ENCODE measurements at regions not wholly inside any gene's neighbourhood (a gene's known extent, or its start where the extent isn't known, plus 50 kb on each side); places are given as distances from the start of the nearest gene placed in this dataset.

GRCh38 chr2:8414946-8415879, 266.6 kb upstream of the ID2 start:
- TF ChIP-seq CTCF (IDR thresholded peaks at IDR 0.05; ENCODE audit: low read depth, low read length, poor library complexity, severe bottlenecking), result no peak
- no peak for TF ChIP-seq EZH2phosphoT487 (IDR thresholded peaks at IDR 0.05; ENCODE audit: borderline replicate concordance, low read length)

Data from DOHH2 (cell line).